GM21786 (cell line): ENCODE measurements at regions not wholly inside any gene's neighbourhood (a gene's known extent, or its start where the extent isn't known, plus 50 kb on each side); places are given as distances from the start of the nearest gene placed in this dataset.

Experiments
- ATAC-seq: cut with Tn5 transposase; IDR thresholded peaks from one replicate; pipeline ENCODE4 v1.9.1; 2021; ENCODE audit not compliant: unreplicated experiment

GRCh38 chr16:66066404-66066803 is 300.1 kb upstream of the CDH5 start:
- no peak for ATAC-seq

- ATAC-seq = no peak
These were observed 300.6 kb upstream of the CDH5 start for GRCh38 chr16:66065925-66066324.

DNA sequence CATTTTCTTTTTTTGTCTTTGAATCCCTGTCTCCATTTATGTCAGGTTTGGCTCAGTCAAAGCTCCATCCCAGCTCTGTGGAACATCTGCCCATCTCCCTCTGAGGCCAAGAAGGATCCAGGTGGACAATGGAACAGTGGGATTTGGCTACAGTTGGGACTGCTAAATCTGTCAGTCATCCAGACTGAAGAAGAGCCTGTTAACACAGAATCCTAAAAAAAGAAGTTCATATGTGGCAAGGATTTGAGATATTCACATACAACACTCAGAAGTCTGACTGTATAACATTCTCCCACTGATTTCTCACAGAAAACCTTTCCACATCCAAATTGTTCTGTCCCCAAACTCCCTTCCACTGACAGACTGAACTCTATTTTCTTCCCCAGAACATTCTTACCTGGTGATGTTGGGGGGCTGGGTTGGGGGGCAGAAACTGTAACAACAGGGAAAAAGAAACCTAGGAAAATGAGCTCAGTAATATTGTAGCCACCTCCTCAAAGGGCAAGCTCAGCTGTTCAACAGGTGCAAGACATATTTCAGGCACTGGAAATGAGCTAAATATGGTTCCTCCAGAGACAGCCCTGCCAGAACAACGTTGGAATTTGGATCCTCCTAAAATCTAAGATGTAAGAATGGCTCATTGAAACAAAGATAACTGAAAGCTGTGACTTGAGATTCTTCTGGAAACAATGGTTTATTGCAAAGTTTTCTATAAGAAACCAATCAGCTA is 301.5 kb upstream of the CDH5 start:
- no peak for ATAC-seq

GRCh38 chr16:66058832-66059231 is 307.7 kb upstream of the CDH5 start:
- no peak for ATAC-seq

DNA sequence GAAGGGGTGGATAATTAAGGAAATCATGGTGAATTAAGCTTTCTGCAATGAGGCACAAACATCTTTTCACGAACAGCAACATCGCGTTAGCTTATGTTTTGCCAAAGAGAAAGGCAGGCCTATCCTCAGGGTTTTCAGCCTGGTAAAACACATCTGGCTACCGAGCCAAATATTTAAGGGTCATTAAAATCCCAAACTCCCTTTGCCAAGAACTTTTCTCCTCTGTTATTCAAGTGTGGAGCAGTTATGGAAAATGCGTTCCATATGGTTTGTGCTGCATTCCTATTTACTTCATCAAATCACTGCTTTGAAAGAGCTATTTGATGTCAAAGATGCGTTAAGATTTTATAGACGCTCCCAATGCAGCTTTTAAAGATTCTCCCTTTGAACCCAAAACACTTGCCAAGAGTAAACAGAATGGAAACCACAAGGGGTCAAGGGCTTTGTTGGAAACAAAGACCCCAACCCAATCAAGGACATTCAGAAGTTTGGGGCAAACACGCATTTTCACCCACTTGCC is 308.3 kb upstream of the CDH5 start:
- ATAC-seq = no peak

DNA sequence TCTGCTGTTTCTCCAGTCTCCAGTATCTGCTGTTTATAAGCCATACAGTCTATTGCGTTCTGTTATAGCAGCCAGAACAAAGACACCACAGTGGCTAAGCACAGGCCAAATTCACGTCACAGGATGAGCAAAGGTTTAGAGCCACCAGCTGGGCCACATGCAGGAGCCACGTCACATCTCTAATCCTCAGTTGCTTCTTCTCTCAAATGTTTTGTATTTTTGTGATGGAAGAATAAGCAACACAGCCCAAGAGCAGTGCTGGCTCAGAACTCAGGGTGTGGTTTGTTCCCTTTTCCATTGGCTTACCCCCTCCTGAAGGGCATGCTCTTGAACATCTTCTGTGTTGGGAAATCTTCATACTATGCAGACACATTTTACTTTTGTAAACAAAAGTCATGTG is 309.4 kb upstream of the CDH5 start:
- ATAC-seq = no peak

GRCh38 chr16:66054095-66054494 is 312.4 kb upstream of the CDH5 start:
- no peak for ATAC-seq

GRCh38 chr16:66052745-66053144 is 313.7 kb upstream of the CDH5 start:
- ATAC-seq = no peak

DNA sequence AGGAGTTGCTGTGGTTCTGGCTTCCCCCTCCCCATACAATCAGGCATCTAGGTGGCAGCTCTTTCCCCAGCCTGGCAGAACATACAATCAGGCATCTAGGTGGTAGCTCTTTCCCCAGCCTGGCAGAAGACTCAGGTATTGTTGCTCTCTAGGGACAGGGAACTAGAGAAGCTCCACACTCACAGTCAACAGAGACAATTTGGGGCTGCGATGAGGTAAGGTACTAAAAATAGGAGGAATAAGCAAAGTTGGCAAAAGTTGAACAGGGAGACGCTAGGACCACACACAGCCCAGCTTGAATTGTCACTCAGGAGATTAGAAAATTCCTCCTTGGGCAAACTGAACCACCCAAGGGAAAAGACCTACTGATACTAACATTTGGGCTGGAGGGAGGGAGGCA is 315.5 kb upstream of the CDH5 start:
- ATAC-seq = no peak

- ATAC-seq = no peak
These were observed 316.6 kb upstream of the CDH5 start for GRCh38 chr16:66049865-66050264.

- no peak for ATAC-seq
These were observed 320.9 kb upstream of the CDH5 start for GRCh38 chr16:66045626-66046025.

DNA sequence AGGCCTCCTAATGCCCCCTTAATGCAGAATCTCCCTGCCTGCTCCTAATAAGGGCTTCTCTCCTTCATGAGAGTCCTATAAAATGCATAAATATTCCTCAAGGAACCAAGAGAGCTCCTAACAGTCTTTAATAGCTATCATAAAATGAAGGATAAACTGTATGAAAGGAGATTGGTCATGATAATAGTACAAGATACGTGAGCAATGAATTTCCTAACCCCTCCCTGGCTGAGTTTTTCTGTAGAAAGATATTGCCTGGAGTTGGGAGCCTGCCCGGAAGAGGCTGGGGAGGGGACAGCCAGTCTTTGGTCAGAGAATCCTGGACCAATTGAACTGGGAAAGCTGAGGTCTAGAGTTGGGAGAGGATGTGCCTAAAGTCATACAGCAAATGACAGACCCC is 321.9 kb upstream of the CDH5 start:
- ATAC-seq = no peak

DNA sequence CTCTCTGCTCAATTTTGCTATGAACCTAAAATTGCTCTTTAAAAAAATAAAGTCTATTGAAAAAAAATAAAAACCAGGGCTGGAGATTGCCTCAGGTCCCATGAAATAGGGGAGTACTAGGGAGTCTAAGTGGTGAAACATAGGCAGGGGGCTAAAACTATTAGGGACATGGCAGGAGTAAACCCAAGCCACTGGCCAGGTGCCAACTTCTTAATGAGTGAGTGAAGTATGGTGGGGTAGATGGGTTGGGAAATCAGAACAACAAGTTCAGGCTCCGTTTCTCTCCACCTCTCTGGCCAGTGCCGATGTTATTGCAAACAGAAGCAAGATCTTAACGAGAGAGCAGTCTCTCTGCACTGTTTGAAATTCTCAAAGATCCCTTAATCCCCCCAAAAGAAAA is 322.4 kb upstream of the CDH5 start:
- ATAC-seq = no peak

DNA sequence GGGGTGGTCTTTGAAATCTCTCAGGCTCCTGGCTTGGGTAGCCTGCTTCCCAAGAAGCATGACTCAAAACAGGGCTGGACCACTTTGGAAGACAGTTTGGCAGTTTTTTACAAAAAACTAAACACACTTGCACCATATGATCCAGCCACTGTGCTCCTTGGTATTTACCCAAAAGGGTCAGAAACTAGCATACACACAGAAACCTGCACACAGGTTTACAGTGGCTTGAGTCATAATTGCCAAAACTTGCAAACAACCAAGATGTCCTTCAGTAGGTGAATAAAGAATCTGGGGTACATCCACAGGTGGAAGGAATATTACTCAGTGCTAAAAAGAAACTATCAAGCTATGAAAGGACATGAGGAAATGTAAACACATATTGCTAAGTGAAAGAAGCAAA is 323.2 kb upstream of the CDH5 start:
- ATAC-seq = no peak

DNA sequence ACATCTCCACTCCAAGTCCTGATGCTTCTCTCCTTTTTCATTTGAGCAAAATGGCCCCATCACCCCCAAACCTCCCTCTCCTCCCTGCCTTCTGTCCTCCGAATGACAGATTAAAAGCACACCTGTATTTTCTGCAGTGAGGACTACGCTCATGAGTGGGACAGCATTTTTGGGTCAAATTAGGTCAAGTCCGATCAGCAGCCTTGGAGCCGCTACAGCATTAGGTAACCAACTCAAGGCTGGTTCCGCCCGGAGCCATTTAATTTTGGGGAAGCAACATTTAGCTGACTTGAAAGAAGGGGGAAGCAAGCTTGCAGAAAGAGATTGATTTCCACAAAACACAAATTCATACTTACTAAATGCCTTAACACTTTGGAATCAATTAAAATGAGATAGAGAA is 324.1 kb upstream of the CDH5 start:
- ATAC-seq = no peak

GRCh38 chr16:66041907-66042306 is 324.6 kb upstream of the CDH5 start:
- ATAC-seq = no peak

DNA sequence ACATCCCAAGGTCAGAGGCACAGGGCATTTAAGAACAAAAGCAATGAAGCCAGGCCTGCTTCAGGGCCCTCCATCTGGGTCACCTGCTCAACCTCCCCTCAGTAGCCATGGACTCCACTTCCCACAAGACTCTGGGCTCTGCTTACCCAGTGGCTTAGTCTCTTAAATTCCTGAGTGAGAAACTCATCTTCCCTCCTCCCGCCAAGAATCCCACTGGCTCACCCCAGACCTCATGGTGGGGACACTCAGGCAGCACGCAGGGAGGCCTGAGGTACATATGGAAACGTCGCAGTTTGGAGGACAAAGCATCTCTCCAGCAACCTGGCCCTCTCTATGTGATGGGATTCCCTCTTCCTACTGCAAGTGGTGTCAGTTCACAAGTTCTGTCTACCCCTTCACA is 326.7 kb upstream of the CDH5 start:
- no peak for ATAC-seq

- no peak for ATAC-seq
These were observed 329.4 kb upstream of the CDH5 start for GRCh38 chr16:66036793-66037715.

DNA sequence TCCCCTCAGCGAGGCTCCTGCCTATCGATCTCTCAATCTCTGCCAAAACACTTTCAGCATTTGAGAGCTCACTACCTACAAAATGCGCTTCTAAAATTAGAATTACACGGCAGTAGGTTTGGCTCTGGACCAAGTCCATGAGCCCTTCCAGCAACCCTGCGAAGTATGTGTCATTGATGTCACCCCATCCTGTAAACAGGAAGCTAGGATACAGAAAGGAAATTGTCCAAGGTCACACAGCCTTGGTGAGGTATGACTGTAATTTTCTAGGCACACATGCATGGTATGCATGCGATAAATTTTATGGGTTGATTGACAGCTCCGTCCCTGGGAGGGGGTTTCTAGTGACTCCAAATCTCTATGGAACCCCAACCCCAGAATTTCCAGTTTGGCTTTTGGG is 330.3 kb upstream of the CDH5 start:
- ATAC-seq = no peak

GRCh38 chr16:66035096-66035495 is 331.4 kb upstream of the CDH5 start:
- no peak for ATAC-seq

GRCh38 chr16:66032841-66033240 is 333.6 kb upstream of the CDH5 start:
- ATAC-seq = no peak

DNA sequence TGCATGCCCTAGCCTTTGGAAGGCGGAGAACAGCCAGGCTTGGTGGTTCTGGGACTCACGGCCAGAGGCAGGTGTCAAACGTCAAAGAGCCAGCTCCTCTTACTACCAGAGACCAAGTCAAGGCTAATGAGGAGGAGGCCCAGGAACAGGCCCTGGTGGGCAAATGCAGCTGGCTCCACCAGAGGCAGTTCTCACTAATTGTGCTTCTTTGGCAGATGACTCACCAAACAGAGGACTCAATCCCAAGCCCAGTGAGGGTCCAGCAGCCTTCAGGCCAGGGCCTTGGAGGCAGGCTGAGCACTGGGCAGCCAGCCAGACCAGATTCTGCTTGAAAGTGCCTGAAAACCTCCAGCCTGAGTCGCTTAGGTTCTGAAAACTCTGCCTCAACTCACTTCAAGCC is 336.5 kb upstream of the CDH5 start:
- no peak for ATAC-seq
